NCI-H2171 (cell line): ENCODE measurements at regions not wholly inside any gene's neighbourhood (a gene's known extent, or its start where the extent isn't known, plus 50 kb on each side); places are given as distances from the start of the nearest gene placed in this dataset.

Experiments used
- DNase-seq: peaks from one replicate; lab custom pipeline; 2025; lab: John Stamatoyannopoulos, UW

GRCh38 chr2:118186858-118187254, 98.6 kb downstream of the INSIG2 start:
- DNase-seq, result no peak

- DNase-seq, result peak; percentile 88
Measured at GRCh38 chr2:118186110-118186857, 98.0 kb downstream of the INSIG2 start.

DNA sequence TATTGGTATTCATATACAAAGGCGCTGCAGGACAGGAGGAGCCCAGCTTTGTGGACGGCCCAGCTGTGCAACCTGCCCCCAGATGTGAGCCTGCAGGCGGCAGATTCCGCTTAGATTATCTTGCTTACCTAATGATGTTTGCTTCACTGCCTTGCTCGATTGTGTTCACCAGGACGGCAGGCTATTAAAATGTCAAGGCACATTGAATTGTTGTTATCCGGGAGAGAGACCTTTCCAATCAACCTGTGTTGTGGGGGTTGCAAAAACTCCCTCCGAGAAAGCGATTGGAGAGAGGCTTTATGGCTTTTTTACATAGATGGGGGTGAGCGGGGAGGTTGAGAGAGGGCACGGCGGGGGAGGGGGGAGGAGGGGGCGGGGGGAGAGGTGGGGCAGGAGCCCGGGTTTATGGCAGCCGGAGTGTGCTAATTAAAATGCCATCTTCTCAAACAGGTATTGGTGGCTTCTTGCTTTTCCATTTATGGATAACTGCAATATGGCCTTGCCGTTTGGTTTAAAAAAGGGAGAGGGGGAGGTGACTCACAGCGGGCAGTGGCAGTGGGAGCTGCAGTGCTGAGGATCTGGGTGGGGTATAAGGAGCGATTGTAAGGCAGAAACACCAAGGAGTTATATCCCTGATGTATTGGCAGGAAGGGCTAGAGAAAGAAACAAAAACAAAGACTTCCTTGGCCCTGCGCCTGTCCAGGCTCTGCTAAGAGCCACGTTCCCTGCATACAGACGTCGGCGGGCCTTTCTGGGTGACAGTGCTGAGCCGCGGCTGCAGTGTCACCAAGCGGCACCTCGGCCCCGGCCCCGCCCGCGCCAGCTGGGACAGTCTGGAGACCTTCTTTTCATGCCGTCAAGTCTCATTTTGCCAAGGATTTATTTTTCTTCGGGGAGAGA, 97.2 kb downstream of the INSIG2 start:
- peak; percentile 70 for DNase-seq

GRCh38 chr2:118183381-118183780, 95.1 kb downstream of the INSIG2 start:
- no peak for DNase-seq

DNA sequence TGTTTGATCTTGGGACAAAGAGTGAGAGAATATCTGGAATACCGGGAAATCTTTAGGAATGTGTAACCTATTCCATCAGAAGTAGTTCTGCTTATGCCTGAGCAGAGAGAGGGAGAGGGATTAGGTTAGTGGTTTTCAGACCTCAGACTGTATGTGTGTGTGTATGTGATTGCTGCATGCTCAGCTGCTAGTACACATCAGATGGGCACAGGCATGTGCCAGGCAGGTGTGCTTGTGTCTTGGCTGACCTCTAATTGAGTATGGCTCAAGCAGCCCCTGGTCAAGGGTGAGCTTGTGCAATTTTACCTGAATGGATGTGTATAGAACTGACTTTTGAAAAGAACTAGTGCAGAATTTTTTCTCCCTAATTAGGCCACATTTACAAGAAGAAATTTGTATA, 91.2 kb downstream of the INSIG2 start:
- DNase-seq, result no peak

GRCh38 chr2:118177884-118178283, 89.6 kb downstream of the INSIG2 start:
- DNase-seq, result no peak

DNA sequence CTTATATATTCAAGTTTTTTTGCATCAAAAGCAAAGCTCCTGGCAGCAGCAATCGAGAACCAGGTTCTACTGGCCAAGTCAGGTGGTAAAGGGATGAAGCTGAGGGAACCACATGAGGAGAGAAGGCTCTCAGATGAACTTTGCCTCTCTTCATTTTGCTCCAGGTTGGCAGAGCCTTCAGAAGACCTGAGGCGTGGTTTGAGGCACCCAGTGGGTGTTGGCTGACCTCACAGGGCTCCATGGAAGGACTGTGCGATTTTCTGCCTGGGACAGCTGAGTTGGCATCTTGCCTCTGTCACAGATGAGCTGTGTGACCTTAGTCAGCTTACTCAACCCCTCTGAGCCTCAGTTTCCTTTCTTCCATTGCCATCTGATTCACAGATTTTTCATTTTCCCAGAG, 89.0 kb downstream of the INSIG2 start:
- DNase-seq, result no peak

GRCh38 chr2:118176601-118177000, 88.3 kb downstream of the INSIG2 start:
- no peak for DNase-seq

DNA sequence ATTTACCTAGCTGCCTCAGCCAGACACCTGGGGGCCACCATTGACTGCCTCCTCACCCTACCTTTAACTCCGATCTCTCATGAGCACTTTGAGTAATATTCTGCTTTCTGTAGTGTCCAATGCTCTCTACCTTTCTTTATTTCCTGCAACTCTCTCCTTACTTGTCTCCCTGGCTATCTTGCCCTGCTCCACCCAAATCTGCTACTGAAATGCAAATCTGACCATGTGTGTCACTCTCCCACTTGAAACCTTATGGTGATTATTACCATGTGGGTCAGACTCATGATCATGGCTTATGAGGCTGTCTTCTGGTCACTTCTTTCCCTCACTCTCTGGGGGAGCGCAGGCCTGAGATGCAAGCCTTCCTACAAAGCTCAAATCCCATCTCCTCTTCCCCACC, 83.3 kb downstream of the INSIG2 start:
- no peak for DNase-seq

- no peak for DNase-seq
Measured at GRCh38 chr2:118169359-118170005, 81.2 kb downstream of the INSIG2 start.

DNA sequence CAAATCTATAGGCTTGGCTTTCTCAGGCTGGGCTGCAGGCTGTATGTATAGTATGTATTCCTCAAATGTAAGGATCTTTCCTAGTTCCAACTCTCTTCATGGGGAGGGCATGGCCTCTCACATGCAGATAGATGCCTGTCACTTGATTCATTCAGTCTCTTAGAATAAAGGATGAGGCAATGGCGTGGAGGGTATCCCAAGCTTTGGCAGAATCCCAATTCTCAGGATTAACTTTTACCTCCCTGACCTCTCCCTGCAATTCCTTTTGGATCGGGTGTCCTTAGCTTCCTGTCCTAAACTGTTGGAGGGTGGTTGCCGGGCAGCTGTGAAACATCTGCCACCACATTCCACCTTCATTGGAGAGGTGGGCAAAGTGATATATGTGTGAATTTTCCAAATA, 80.3 kb downstream of the INSIG2 start:
- no peak for DNase-seq

DNA sequence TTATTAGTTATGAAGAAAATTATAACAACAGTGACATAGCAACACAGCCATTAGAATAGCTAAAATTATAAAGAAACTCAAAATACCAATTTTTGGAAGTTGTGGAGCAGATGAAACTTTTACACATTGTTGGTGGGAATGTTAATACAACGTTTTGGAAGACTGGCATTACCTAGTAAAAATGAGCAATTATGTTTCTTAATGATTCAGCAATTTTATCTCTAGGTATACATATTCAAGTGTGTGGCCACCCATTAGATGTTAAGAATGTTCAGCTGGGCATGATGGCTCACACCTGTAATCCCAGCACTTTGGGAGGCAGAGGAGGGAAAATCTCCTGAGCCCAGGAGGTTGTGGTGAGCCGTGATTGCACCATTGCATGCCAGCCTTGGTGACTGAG, 78.8 kb downstream of the INSIG2 start:
- DNase-seq, result no peak

- no peak for DNase-seq
Measured at GRCh38 chr2:118166242-118166641, 78.0 kb downstream of the INSIG2 start.

DNA sequence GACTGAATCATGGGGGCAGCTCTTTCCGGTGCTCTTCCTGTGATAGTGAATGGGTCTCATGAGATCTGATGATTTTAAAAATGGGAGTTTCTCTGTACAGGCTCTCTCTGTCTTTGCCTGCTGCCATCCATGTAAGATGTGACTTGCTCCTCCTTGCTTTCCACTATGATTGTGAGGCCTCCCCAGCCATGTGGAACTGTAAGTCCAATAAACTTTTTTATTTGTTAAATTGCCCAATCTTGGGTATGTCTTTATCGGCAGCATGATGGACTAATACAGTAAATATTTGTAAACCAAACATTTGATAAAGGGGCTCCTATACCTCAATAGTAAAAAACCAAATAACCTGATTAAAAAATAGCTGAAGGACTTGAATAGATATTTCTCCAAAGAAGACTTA, 77.3 kb downstream of the INSIG2 start:
- DNase-seq, result no peak
